Neural cell (in vitro differentiated cells): ENCODE measurements at regions not wholly inside any gene's neighbourhood (a gene's known extent, or its start where the extent isn't known, plus 50 kb on each side); places are given as distances from the start of the nearest gene placed in this dataset.

Experiments used
- H2AFZ ChIP-seq: fragments of 200-600, 300-800 bp; sonication (generic), shearing (Covaris generic); 2 replicates; pipeline ENCODE4 v1.6.0; 2014; ENCODE audit warnings: low read depth, mild to moderate bottlenecking, antibody characterized with exemption, low read length, moderate library complexity
- H3F3A ChIP-seq: fragments of 200-600 bp; shearing (Covaris generic); 2 replicates; pipeline ENCODE4 v1.6.1; 2016; ENCODE audit warnings: mild to moderate bottlenecking, moderate library complexity, mixed read lengths, antibody characterized with exemption, low read length; ENCODE audit not compliant: insufficient read depth, poor library complexity, severe bottlenecking
- H3K27ac ChIP-seq: fragments of 200-600, 300-800 bp; sonication (generic), shearing (Covaris generic); 2 replicates; pipeline ENCODE4 v1.5.1; 2014; ENCODE audit warnings: mild to moderate bottlenecking, low read length, moderate library complexity
- H3K27me3 ChIP-seq: fragments of 300-800, 200-600 bp; sonication (generic), shearing (Covaris generic); 2 replicates; pipeline ENCODE4 v1.6.0; 2014; ENCODE audit warnings: mild to moderate bottlenecking, low read depth, low read length, moderate library complexity; ENCODE audit not compliant: insufficient read depth
- H3K36me3 ChIP-seq: fragments of 300-800, 200-600 bp; sonication (generic), shearing (Covaris generic); 2 replicates; pipeline ENCODE4 v1.5.1; 2014; ENCODE audit warnings: mild to moderate bottlenecking, antibody characterized with exemption, low read length, moderate library complexity; ENCODE audit not compliant: insufficient read depth
- H3K4me2 ChIP-seq: fragments of 300-800, 200-600 bp; sonication (generic), shearing (Covaris generic); 2 replicates; pipeline ENCODE4 v1.6.0; 2014; ENCODE audit warnings: mild to moderate bottlenecking, low read length
- H3K4me3 ChIP-seq: fragments of 300-800, 200-600 bp; sonication (generic), shearing (Covaris generic); 2 replicates; pipeline ENCODE4 v1.5.1; 2014; ENCODE audit warnings: mild to moderate bottlenecking, low read length, moderate library complexity
- H3K79me2 ChIP-seq: fragments of 200-600 bp; shearing (Covaris generic); replicated peaks from 2 replicates; pipeline ENCODE4 v1.6.0; 2014; ENCODE audit warnings: mild to moderate bottlenecking, low read length, moderate library complexity; ENCODE audit not compliant: insufficient read depth
- H3K9ac ChIP-seq: fragments of 300-800, 200-600 bp; sonication (generic), shearing (Covaris generic); 2 replicates; pipeline ENCODE4 v1.6.1; 2016; ENCODE audit warnings: mild to moderate bottlenecking, low read length, mixed read lengths
- H3K9me2 ChIP-seq: fragments of 200-600 bp; shearing (Covaris generic); 2 replicates; pipeline ENCODE4 v1.6.1; 2016; ENCODE audit warnings: mild to moderate bottlenecking, low read length, mixed read lengths; ENCODE audit not compliant: insufficient read depth
- H3K9me3 ChIP-seq: fragments of 200-600, 300-800 bp; sonication (generic), shearing (Covaris generic); 2 replicates; pipeline ENCODE4 v1.6.1; 2016; ENCODE audit warnings: mild to moderate bottlenecking, mixed run types, low read length, moderate library complexity, mixed read lengths
- H4K20me1 ChIP-seq: fragments of 200-600 bp; shearing (Covaris generic); 2 replicates; pipeline ENCODE4 v1.6.1; 2016; ENCODE audit warnings: mild to moderate bottlenecking, mixed run types; ENCODE audit not compliant: insufficient read depth
- EP300 ChIP-seq: fragments of 450-650 bp; conservative IDR thresholded peaks from 2 replicates; pipeline ENCODE4 v1.6.1; 2014; ENCODE audit warnings: antibody characterized with exemption, mild to moderate bottlenecking, moderate library complexity; ENCODE audit not compliant: poor library complexity, severe bottlenecking
- EZH2 ChIP-seq: fragments of 200-600, 300-800 bp; shearing (Covaris generic), sonication (generic); IDR thresholded peaks from 2 replicates; pipeline ENCODE4 v1.6.1; 2014; ENCODE audit warnings: antibody characterized with exemption, low read length, borderline replicate concordance, mild to moderate bottlenecking; ENCODE audit not compliant: insufficient read depth, poor library complexity, severe bottlenecking
- MXI1 ChIP-seq: fragments of 450-650 bp; conservative IDR thresholded peaks from 2 replicates; pipeline ENCODE4 v1.6.1; 2014; ENCODE audit warnings: antibody characterized with exemption, mild to moderate bottlenecking; ENCODE audit not compliant: poor library complexity, severe bottlenecking
- POLR2AphosphoS5 ChIP-seq: IDR thresholded peaks from 2 replicates; pipeline ENCODE4 v1.6.1; 2012
- RAD21 ChIP-seq: fragments of 450-650 bp; conservative IDR thresholded peaks from 2 replicates; pipeline ENCODE4 v1.6.1; 2014; ENCODE audit warnings: antibody characterized with exemption, mild to moderate bottlenecking, moderate library complexity
- REST ChIP-seq: IDR thresholded peaks from 2 replicates; pipeline ENCODE4 v1.6.1; 2012; ENCODE audit warnings: borderline replicate concordance
- SMC3 ChIP-seq: fragments of 450-650 bp; conservative IDR thresholded peaks from 2 replicates; pipeline ENCODE4 v1.6.1; 2014; ENCODE audit warnings: antibody characterized with exemption, mild to moderate bottlenecking, moderate library complexity; ENCODE audit not compliant: poor library complexity
- TAF1 ChIP-seq: IDR thresholded peaks from 2 replicates; pipeline ENCODE4 v1.6.1; 2012; ENCODE audit warnings: low read depth
- TF ChIP-seq, protein P1 (sequence below): fragments of 450-650 bp; IDR thresholded peaks from 2 replicates; pipeline ENCODE4 v1.5.1; 2014; ENCODE audit warnings: antibody characterized with exemption, mild to moderate bottlenecking, moderate library complexity; ENCODE audit not compliant: poor library complexity, severe bottlenecking

- Histone ChIP-seq H3K27me3 (no peaks in the 10 kb centered on the region), H3K9me2 (no peaks in the 10 kb centered on the region), H3K27ac (no peak overlapping the region), H3K4me2 (no peak overlapping the region), H3K9ac (no peak overlapping the region), H2AFZ (no peak overlapping the region), H3K36me3 (no peaks in the 10 kb centered on the region), H3K79me2 (no peaks in the 10 kb centered on the region), H3F3A (no peaks in the 10 kb centered on the region), H4K20me1 (no peaks in the 10 kb centered on the region), H3K9me3 (no peaks in the 10 kb centered on the region), H3K4me3 (no peak overlapping the region)
- TF ChIP-seq REST (no peak), SMC3 (no peak), EZH2 (no peak), EP300 (no peak), POLR2AphosphoS5 (no peak), TAF1 (no peak), RAD21 (no peak), MXI1 (no peak)
- TF ChIP-seq, protein P1, sequence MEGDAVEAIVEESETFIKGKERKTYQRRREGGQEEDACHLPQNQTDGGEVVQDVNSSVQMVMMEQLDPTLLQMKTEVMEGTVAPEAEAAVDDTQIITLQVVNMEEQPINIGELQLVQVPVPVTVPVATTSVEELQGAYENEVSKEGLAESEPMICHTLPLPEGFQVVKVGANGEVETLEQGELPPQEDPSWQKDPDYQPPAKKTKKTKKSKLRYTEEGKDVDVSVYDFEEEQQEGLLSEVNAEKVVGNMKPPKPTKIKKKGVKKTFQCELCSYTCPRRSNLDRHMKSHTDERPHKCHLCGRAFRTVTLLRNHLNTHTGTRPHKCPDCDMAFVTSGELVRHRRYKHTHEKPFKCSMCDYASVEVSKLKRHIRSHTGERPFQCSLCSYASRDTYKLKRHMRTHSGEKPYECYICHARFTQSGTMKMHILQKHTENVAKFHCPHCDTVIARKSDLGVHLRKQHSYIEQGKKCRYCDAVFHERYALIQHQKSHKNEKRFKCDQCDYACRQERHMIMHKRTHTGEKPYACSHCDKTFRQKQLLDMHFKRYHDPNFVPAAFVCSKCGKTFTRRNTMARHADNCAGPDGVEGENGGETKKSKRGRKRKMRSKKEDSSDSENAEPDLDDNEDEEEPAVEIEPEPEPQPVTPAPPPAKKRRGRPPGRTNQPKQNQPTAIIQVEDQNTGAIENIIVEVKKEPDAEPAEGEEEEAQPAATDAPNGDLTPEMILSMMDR: no peak
Measured at GRCh38 chr3:165404357-165405027, 208.3 kb upstream of the SLITRK3 start.

DNA sequence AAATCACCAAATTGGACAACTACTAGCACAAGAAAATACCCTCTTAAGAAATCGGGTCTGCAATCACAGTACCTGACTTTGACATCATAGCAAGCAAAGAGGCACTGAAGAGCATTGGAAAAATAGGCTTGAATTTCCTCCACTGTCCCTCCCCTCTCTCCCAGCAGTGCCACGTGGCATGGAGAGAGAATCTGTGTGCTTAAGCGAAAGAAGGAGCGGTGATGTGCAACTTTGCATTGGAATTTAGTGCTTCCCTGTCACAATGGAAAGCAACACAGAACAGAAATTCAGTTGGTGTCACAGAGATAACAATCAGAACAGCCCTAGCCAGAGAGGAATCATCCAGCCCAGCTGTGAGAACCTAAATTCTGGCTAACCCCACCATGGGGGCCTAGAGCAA, 207.5 kb upstream of the SLITRK3 start:
- no peaks in the 10 kb centered on the region for H3K9me3 ChIP-seq
- no peak overlapping the region for H3K27ac ChIP-seq
- H3K9me2 ChIP-seq: no peaks in the 10 kb centered on the region
- H3K36me3 ChIP-seq: no peaks in the 10 kb centered on the region
- no peaks in the 10 kb centered on the region for H4K20me1 ChIP-seq
- no peaks in the 10 kb centered on the region for H3F3A ChIP-seq
- no peaks in the 10 kb centered on the region for H3K79me2 ChIP-seq
- no peak overlapping the region for H3K4me3 ChIP-seq
- no peak overlapping the region for H3K9ac ChIP-seq
- no peaks in the 10 kb centered on the region for H3K27me3 ChIP-seq
- H3K4me2 ChIP-seq: no peak overlapping the region
- TF ChIP-seq SMC3 (no peak), EZH2 (no peak), REST (no peak), EP300 (no peak), MXI1 (no peak), TAF1 (no peak), POLR2AphosphoS5 (no peak), RAD21 (no peak)
- TF ChIP-seq, protein P1: no peak
- H2AFZ ChIP-seq: no peak overlapping the region
